Keratinocyte (primary cell): ENCODE measurements at regions not wholly inside any gene's neighbourhood (a gene's known extent, or its start where the extent isn't known, plus 50 kb on each side); places are given as distances from the start of the nearest gene placed in this dataset.

ENCODE experiments used
- CTCF ChIP-seq, 3 experiments: IDR thresholded peaks in 1 of 3; conservative IDR thresholded peaks in 1 of 3; optimal IDR thresholded peaks in 1 of 3; 2 replicates in 2 of 3; 3 replicates in 1 of 3; pipeline versions ENCODE3 to v1.5.1; 2011; ENCODE audit warnings: low read length in 3 of 3, mild to moderate bottlenecking in 3 of 3, moderate library complexity in 2 of 3, control low read depth in 1 of 3, inconsistent platforms in 1 of 3; ENCODE audit not compliant: insufficient read depth in 2 of 3; ENCODE audit errors: extremely low read depth in 1 of 3
- EZH2 ChIP-seq: IDR thresholded peaks from one replicate; pipeline ENCODE4 v1.6.1; 2012; ENCODE audit warnings: inconsistent platforms, mild to moderate bottlenecking, low read length, moderate library complexity

DNA sequence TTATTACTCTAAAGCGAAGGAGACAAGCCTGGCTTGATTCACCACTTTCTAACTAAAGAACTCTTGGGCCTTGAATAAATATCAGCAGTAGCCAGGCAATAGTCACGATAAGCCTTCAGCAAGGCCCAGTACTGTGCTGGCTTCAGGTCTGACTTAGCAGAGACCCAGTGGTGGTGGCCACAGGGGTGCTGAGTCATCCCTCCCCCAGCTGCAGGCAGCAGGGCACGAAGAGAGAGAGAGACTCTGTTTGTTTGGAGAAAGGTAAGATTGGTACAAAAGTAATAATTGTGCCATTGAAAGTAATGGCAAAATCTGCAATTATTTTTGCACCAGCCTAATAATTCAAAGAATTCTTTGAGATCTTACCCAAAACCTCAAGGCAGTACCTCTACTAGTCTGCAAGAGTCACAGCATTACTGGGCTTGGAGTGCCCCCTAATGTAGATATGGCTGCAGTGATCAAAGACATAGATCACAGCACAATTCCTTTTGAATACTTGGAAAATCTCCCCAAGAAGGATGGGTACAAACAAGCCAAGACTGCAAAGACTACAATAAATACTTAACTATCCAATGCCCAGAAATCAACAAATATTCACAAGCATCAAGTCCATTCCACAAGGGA, 159.5 kb upstream of the USP38 start:
- TF ChIP-seq CTCF (optimal IDR thresholded peaks at IDR 0.05 in 1 of 3, IDR thresholded peaks at IDR 0.05 in 1 of 3, conservative IDR thresholded peaks at IDR 0.05 in 1 of 3; ENCODE audit: extremely low read depth in 1 of 3, insufficient read depth in 2 of 3, low read length in 3 of 3) = no peak
- TF ChIP-seq EZH2 = no peak
